NCI-H1417 (cell line): ENCODE measurements at regions not wholly inside any gene's neighbourhood (a gene's known extent, or its start where the extent isn't known, plus 50 kb on each side); places are given as distances from the start of the nearest gene placed in this dataset.

Experiments
- DNase-seq, 3 experiments: peaks; one replicate each; lab custom pipeline; 2025; lab: John Stamatoyannopoulos, UW

DNA sequence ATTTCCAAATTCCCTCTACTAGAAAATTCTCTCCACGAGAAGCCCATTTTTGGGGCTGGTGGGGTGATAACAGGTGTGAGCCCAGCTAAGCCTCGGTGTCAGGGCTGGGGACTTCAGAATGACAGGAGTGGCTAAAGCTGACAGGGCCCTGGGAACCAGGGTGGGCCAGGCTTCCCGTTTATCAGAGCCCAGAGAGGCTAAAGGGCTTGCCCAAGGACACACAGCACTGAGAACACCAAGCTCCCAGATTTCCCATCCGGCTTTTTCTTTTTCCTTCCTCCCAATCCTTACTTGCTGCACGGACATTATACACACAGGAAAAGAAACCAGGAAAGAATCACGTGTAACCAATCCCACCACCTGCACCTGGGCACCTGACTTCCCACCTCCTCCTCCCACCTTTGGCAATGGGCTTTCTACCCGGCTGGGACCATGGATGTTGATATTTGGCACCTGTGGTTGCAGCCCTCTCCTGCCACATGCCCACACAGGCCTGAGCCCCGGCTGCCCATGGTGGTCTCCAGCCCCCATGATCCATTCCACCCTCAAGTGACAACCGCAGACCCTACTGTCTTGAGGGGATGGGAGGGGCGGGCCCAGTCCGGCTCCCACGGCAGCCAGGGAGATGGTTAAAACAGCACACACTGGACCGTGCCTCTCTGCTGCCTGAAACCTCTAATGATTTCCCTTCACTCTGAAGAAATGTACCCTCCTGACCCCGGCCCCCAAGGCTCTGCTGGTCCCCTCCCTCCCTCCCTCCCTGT lies 78.9 kb downstream of the ENGASE start:
- DNase-seq = no peak

- DNase-seq = peak in 1 of 3 experiments; percentile 27
Measured at GRCh38 chr17:79152636-79153035, 78.0 kb downstream of the ENGASE start.

DNA sequence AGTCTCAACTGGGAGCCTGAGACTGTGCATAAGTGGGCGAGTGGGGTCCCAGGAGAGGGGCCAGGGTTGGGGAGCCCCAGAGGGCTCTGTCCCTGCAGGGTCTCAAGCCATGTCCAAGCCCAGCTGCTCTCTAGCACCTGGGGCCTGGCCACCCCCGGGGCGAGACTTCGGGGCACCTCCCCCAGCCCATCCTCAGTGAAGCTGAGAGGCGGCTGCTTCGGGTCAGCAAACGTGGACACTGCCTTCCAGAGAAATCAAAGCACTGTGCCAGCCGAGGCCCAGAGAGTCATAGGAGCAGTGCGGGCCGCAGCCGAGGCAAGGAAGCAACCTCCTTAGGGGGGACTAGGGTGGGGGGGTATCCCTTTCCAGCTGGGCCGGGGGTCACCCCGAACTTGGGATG lies 77.5 kb downstream of the ENGASE start:
- DNase-seq = peak in 2 of 3 experiments; percentile 23 to 42

GRCh38 chr17:79150799-79151198 lies 76.2 kb downstream of the ENGASE start:
- DNase-seq = no peak

- DNase-seq = no peak
Measured at GRCh38 chr17:79150035-79150733, 75.6 kb downstream of the ENGASE start.

- DNase-seq = no peak
Measured at GRCh38 chr17:79148584-79148983, 74.0 kb downstream of the ENGASE start.

DNA sequence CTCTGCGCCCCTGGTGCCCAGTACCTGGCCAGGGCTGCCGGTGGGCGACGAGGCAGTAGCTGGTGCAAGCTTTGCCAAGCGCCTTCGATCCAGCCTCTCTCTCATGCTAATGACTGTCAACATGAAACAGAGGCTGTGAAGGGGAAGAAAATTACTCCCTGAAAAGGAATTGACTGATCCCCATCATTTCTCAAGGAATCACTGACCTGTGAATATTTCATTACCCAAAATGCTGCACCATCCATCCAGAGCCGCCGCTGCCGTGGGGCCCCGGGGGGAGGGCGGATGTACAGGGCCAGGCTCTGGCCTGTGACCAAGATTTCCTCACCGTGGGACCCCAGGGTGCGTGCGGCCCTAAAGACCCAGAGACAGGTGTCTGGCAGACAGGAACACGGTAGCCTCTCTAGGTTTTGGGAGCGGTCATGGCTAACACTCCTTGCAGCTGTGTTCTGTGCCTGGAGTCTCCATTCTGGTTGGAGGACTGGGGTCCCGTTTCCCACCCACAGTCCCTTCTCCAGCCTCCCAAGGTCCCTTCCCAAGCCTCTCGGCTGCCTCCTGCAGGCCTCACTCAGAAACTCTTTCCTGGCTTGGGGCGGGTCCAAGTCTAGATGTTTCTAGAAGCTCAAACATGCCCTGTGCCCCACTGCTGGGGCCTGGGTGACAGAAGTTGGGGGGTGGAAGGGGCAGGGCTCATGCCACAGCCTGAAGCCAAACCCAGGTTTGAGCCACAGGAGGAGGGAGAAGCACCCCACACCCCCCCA lies 73.3 kb downstream of the ENGASE start:
- DNase-seq = no peak

DNA sequence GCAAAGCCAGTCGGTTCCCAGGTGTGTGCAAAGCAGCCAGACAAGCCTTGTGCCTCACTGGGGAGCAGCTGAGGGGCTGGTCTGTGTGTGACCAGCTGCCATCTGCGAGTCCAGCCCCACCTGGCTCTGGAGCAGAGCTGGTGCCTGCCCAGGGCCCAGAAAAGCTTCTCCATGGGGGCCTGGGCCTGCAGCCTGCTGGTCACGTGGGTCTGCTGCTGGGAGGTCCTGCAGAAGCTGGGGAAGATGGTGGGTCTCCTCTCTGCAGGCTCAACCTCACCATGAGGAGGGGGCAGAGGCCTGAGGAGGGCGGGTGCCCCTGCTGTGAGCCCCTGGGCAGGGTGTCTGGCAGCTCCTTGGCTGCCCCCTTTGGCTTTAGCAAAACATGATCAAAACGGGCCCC lies 71.9 kb downstream of the ENGASE start:
- DNase-seq = peak in 2 of 3 experiments; percentile 33 to 64

DNA sequence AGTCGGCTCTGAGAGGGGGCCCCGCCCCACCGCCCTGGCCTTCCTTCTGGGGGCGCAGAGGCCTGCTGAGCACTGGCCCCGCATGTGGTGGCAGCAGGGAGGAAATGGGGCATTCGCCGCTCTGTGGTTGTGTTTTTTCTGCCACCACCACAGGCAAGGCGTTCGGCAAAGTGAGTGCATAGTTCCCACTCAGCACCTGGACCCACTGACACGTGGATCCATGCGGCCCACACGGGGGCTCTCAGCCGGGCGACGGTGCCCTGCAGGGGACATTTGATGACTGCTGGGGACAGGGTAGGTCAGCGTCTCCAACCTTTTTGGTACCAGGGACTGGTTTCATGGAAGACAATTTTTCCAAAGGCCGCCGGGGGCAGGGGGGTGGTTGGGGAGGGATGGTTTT lies 70.9 kb downstream of the ENGASE start:
- no peak for DNase-seq

- DNase-seq = no peak
Measured at GRCh38 chr17:79144133-79144532, 69.5 kb downstream of the ENGASE start.

GRCh38 chr17:79142375-79142774 lies 67.8 kb downstream of the ENGASE start:
- DNase-seq = no peak

DNA sequence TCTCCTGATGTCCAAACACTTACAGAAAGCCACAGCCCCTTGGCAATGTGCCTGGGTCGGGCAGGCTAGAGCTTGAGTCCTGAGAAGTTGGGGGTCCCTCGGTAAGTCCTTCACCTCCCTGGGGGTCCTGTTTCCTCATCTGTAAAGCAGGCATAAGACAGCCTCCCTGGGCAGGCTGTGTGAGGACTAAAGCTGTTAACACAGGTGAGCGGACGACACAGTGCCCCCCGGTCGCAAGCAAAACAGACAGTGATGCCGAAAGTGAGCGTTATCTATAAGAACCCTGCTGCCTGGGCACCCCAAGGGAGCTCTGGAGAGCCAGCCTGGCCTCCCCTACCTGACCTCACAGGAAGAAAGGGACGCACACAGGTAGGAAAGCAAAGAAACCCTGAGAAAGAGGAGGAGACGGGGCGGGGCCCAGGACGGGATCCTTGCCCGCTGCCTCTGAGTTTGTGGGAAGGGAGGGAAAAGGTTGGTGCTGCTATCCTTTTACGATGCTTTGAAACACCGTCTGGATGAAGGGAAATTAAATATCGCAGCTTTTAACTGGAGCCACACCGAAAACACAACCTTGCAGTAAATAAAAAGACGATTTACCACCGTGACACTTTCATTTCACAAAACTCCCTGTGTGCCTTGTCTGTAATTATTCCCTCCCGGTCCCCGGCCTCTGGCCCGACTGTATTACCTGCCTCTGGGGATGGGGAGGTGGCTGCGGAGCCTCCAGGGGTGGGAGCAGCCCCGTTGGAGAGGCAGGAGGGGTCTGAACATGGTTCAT lies 67.1 kb downstream of the ENGASE start:
- DNase-seq = peak in 1 of 3 experiments; percentile 5

DNA sequence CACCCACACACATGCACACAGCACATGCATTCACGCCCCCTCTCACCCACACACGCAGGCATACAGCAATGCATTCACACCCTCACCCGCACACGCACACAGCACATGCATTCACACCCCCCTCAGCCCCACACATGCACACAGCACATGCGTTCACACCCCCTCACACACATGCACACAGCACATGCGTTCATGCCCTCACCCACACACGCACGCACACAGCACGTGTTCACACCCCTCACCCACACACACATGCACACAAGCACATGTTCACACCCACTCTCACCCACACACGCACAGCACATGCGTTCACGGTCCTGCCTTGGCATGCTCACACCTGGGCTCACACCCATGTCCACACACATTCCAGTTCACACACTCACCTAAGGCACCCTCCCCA lies 64.2 kb downstream of the ENGASE start:
- DNase-seq = no peak

DNA sequence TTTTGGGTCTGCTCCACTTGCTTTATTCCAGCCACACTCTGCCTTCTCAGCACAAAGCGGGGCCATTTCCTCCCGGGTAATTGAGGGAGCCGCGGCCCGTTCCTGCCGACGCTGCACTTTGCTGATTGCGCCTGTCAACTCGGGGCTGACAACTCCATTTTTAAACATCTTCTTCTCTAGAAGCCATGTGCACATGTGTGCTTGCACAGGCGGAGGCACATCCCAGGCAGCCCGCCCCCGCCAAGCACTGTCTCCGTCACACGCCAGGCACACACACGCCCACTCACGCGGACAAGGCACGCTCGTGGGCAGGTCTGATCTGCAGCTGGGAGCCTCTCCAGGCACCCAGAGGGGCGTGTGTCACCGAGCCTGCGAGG lies 63.2 kb downstream of the ENGASE start:
- DNase-seq = peak; percentile 13 to 74 (median 51)

- DNase-seq = peak; percentile 26 to 74 (median 61)
Measured at GRCh38 chr17:79137015-79137788, 62.6 kb downstream of the ENGASE start.

DNA sequence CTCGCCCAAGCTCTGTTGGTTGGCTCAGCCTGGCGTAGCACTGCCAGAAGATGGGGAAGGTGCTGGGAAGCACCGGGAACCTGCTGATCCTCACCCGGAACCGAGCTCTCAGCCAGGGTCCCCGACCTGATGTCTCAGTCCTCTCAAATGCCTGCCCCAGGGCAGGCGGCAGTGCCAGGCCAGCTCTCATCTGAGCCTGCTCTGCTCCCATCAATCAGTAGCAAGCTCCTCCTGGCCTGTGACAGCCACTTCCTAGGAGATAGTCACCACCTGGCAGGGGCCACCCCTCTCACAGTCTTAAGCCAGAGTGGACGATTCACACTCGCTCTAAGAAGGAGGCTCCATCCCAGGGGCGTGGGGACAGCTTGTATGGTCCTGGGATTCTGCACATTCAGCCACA lies 62.0 kb downstream of the ENGASE start:
- DNase-seq = peak in 2 of 3 experiments; percentile 31 to 33
